GM23338 (cell line): ENCODE measurements at regions not wholly inside any gene's neighbourhood (a gene's known extent, or its start where the extent isn't known, plus 50 kb on each side); places are given as distances from the start of the nearest gene placed in this dataset.
"Not testable (repeated sequence)": the region's sequence is repeated elsewhere in the genome, so short reads cannot be mapped to it uniquely, and the experiment has no call there.

Experiments used
- ATAC-seq: fragments of 200-7000 bp; cut with Tn5 transposase; 3 replicates; pipeline ENCODE4 v1.9.1; 2020
- DNase-seq: peaks from one replicate; pipeline ENCODE4 v3.0.0-alpha.2; 2015; ENCODE audit warnings: low spot score
- H2AFZ ChIP-seq: fragments of 200-600 bp; sonication (generic); 2 replicates; pipeline ENCODE4 v1.8.0; 2016; ENCODE audit warnings: antibody characterized with exemption, mild to moderate bottlenecking, moderate library complexity
- H3F3A ChIP-seq: fragments of 200-600 bp; sonication (generic); replicated peaks from 2 replicates; pipeline ENCODE4 v1.8.0; 2017; ENCODE audit warnings: antibody characterized with exemption, mixed run types, low read depth
- H3K27ac ChIP-seq: fragments of 200-600 bp; sonication (generic); 2 replicates; pipeline ENCODE4 v1.6.1; 2016; ENCODE audit warnings: low read depth
- H3K27me3 ChIP-seq: fragments of 200-600 bp; sonication (generic); 2 replicates; pipeline ENCODE4 v1.8.0; 2016; ENCODE audit warnings: mild to moderate bottlenecking, mixed run types, moderate library complexity; ENCODE audit not compliant: insufficient read depth
- H3K36me3 ChIP-seq: fragments of 200-600 bp; sonication (generic); 2 replicates; pipeline ENCODE4 v1.8.0; 2016; ENCODE audit warnings: mild to moderate bottlenecking; ENCODE audit not compliant: insufficient read depth
- H3K4me1 ChIP-seq: fragments of 200-600 bp; sonication (generic); 2 replicates; pipeline ENCODE4 v1.8.0; 2016; ENCODE audit warnings: mild to moderate bottlenecking, moderate library complexity; ENCODE audit not compliant: insufficient read depth
- H3K4me2 ChIP-seq: fragments of 200-600 bp; sonication (generic); 2 replicates; pipeline ENCODE4 v1.7.1; 2017; ENCODE audit warnings: mixed run types
- H3K4me3 ChIP-seq: fragments of 200-600 bp; sonication (generic); 2 replicates; pipeline ENCODE4 v1.6.1; 2016; ENCODE audit warnings: mixed run types
- H3K79me2 ChIP-seq: fragments of 200-600 bp; sonication (generic); replicated peaks from 2 replicates; pipeline ENCODE4 v1.8.0; 2017; ENCODE audit warnings: mild to moderate bottlenecking; ENCODE audit not compliant: insufficient read depth
- H3K9me2 ChIP-seq: fragments of 200-600 bp; sonication (generic); 2 replicates; pipeline ENCODE4 v1.8.0; 2017; ENCODE audit not compliant: insufficient read depth
- H4K20me1 ChIP-seq: fragments of 200-600 bp; sonication (generic); replicated peaks from 2 replicates; pipeline ENCODE4 v1.8.0; 2017; ENCODE audit warnings: mild to moderate bottlenecking; ENCODE audit not compliant: insufficient read depth
- H3K27ac Mint-ChIP-seq: 2 replicates; pipeline ENCODE4 v1.8.0; 2020; ENCODE audit warnings: inconsistent platforms, mild to moderate bottlenecking, moderate library complexity, mixed read lengths
- H3K27me3 Mint-ChIP-seq: 3 replicates; pipeline ENCODE4 v1.8.0; 2022; ENCODE audit warnings: low read depth, mild to moderate bottlenecking, moderate library complexity, mixed read lengths, inconsistent platforms; ENCODE audit not compliant: insufficient read depth, poor library complexity
- H3K36me3 Mint-ChIP-seq: 3 replicates; pipeline ENCODE4 v1.8.0; 2021; ENCODE audit warnings: low read depth, mild to moderate bottlenecking, inconsistent platforms, moderate library complexity, mixed read lengths
- H3K4me1 Mint-ChIP-seq: 3 replicates; pipeline ENCODE4 v1.8.0; 2020; ENCODE audit warnings: mild to moderate bottlenecking, inconsistent platforms, mixed read lengths
- H3K4me3 Mint-ChIP-seq: 3 replicates; pipeline ENCODE4 v1.8.0; 2021; ENCODE audit warnings: moderate library complexity, mild to moderate bottlenecking, inconsistent platforms, mixed read lengths
- H3K9me3 Mint-ChIP-seq: 3 replicates; pipeline ENCODE4 v1.8.0; 2020; ENCODE audit warnings: moderate library complexity, mild to moderate bottlenecking, inconsistent platforms, mixed read lengths
- CREB1 ChIP-seq: fragments of 250-450 bp; sonication (Bioruptor Pico); IDR thresholded peaks from 2 replicates; pipeline ENCODE4 v1.5.0; 2020; ENCODE audit warnings: low read depth, mild to moderate bottlenecking, moderate library complexity
- CTCF ChIP-seq, 2 experiments: fragments of 200-600 bp in 1 of 2; sonication (generic) in 1 of 2; conservative IDR thresholded peaks; 2 replicates each; pipeline versions ENCODE4 v1.5.1 to v1.6.1; 2016 to 2017; ENCODE audit warnings: antibody characterized with exemption in 2 of 2, low read depth in 2 of 2, mild to moderate bottlenecking in 2 of 2, moderate library complexity in 1 of 2
- ETS1 ChIP-seq: IDR thresholded peaks from 2 replicates; pipeline ENCODE4 v1.6.1; 2016; ENCODE audit warnings: antibody characterized with exemption
- EZH2 ChIP-seq: fragments of 200-600 bp; sonication (generic); IDR thresholded peaks from one replicate; pipeline ENCODE4 v1.8.0; 2017; ENCODE audit warnings: antibody characterized with exemption, mild to moderate bottlenecking, low read depth; ENCODE audit not compliant: unreplicated experiment
- EZH2phosphoT487 ChIP-seq: fragments of 200-600 bp; sonication (generic); IDR thresholded peaks from one replicate; pipeline ENCODE4 v1.8.1; 2018; ENCODE audit warnings: antibody characterized with exemption; ENCODE audit not compliant: unreplicated experiment
- POLR2AphosphoS5 ChIP-seq: IDR thresholded peaks from 2 replicates; pipeline ENCODE4 v1.6.1; 2016; ENCODE audit warnings: antibody characterized with exemption, low read depth
- STAT1 ChIP-seq: IDR thresholded peaks from one replicate; pipeline ENCODE4 v1.6.1; 2016; ENCODE audit warnings: antibody characterized with exemption; ENCODE audit not compliant: unreplicated experiment
- ZNF331 ChIP-seq: fragments of 250-450 bp; sonication (Bioruptor Pico); IDR thresholded peaks from 2 replicates; pipeline ENCODE4 v1.5.0; 2020; ENCODE audit warnings: low read depth, mild to moderate bottlenecking, moderate library complexity
- TF ChIP-seq, protein P1 (sequence below): fragments of 250-450 bp; sonication (Bioruptor Pico); IDR thresholded peaks from 2 replicates; pipeline ENCODE4 v1.5.0; 2020; ENCODE audit warnings: mild to moderate bottlenecking, moderate library complexity

DNA sequence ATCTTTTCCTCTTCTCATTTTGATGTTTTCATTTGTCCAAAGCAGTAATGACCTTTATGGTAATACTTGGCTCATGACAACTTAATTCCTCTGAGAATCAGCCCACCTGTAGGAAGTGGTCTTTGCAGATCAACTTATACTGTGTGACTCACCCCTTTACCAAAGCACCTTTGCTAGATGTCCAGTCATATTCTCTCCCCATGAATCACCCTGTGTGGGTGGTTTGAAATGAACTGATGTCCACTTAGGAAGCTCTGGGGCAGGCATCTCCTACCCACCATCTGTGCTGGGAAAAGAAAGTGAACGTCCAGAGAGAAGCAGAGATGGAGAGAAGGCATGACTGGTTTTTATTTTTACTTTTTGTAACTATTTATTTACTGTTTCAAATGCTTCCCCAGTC is 410.3 kb downstream of the KIF20B start:
- no peaks in the 10 kb centered on the region for H4K20me1 ChIP-seq
- no peaks in the 10 kb centered on the region for H3K36me3 ChIP-seq
- ATAC-seq (no peak), DNase-seq (no peak)
- no peaks in the 10 kb centered on the region for H3K4me1 Mint-ChIP-seq
- H3K4me2 ChIP-seq: no peak overlapping the region
- H2AFZ ChIP-seq: no peak overlapping the region
- no peaks in the 10 kb centered on the region for H3K4me1 ChIP-seq
- H3K36me3 Mint-ChIP-seq: peaks cover 3% of the 10 kb centered on the region; the same call in 2 of the 3 replicates
- no peaks in the 10 kb centered on the region for H3K79me2 ChIP-seq
- no peak overlapping the region for H3K27ac ChIP-seq
- H3K27ac Mint-ChIP-seq: no peak overlapping the region
- H3K4me3 ChIP-seq: no peak overlapping the region
- peaks cover 12% of the 10 kb centered on the region; the same call in 2 of the 3 replicates for H3K9me3 Mint-ChIP-seq
- H3K4me3 Mint-ChIP-seq: no peak overlapping the region
- H3K27me3 ChIP-seq: no peaks in the 10 kb centered on the region
- H3K27me3 Mint-ChIP-seq: peaks cover 2% of the 10 kb centered on the region
- H3K9me2 ChIP-seq: no peaks in the 10 kb centered on the region
- TF ChIP-seq CREB1 (CRISPR knock-in tag) (no peak), ZNF331 (CRISPR knock-in tag) (no peak), POLR2AphosphoS5 (no peak)
- H3F3A ChIP-seq: no peaks in the 10 kb centered on the region

- H3K36me3 ChIP-seq: no peaks in the 10 kb centered on the region
- no peaks in the 10 kb centered on the region for H3K9me2 ChIP-seq
- ATAC-seq (no peak), DNase-seq (no peak)
- H3K4me3 ChIP-seq: no peak overlapping the region
- no peak overlapping the region for H2AFZ ChIP-seq
- Mint-ChIP-seq H3K4me3 (no peak overlapping the region), H3K4me1 (no peaks in the 10 kb centered on the region), H3K27me3 (peaks cover 2% of the 10 kb centered on the region), H3K36me3 (peaks cover 7% of the 10 kb centered on the region; the same call in 2 of the 3 replicates), H3K9me3 (peaks cover 19% of the 10 kb centered on the region), H3K27ac (no peak overlapping the region)
- H4K20me1 ChIP-seq: no peaks in the 10 kb centered on the region
- no peak overlapping the region for H3K4me2 ChIP-seq
- H3K27me3 ChIP-seq: no peaks in the 10 kb centered on the region
- H3K79me2 ChIP-seq: no peaks in the 10 kb centered on the region
- TF ChIP-seq CTCF (conservative IDR thresholded peaks at IDR 0.05; ENCODE audit: low read depth in 2 of 2): no peak
- no peak for TF ChIP-seq EZH2phosphoT487
- TF ChIP-seq ETS1: no peak
- no peak for TF ChIP-seq STAT1
- TF ChIP-seq, protein P1, sequence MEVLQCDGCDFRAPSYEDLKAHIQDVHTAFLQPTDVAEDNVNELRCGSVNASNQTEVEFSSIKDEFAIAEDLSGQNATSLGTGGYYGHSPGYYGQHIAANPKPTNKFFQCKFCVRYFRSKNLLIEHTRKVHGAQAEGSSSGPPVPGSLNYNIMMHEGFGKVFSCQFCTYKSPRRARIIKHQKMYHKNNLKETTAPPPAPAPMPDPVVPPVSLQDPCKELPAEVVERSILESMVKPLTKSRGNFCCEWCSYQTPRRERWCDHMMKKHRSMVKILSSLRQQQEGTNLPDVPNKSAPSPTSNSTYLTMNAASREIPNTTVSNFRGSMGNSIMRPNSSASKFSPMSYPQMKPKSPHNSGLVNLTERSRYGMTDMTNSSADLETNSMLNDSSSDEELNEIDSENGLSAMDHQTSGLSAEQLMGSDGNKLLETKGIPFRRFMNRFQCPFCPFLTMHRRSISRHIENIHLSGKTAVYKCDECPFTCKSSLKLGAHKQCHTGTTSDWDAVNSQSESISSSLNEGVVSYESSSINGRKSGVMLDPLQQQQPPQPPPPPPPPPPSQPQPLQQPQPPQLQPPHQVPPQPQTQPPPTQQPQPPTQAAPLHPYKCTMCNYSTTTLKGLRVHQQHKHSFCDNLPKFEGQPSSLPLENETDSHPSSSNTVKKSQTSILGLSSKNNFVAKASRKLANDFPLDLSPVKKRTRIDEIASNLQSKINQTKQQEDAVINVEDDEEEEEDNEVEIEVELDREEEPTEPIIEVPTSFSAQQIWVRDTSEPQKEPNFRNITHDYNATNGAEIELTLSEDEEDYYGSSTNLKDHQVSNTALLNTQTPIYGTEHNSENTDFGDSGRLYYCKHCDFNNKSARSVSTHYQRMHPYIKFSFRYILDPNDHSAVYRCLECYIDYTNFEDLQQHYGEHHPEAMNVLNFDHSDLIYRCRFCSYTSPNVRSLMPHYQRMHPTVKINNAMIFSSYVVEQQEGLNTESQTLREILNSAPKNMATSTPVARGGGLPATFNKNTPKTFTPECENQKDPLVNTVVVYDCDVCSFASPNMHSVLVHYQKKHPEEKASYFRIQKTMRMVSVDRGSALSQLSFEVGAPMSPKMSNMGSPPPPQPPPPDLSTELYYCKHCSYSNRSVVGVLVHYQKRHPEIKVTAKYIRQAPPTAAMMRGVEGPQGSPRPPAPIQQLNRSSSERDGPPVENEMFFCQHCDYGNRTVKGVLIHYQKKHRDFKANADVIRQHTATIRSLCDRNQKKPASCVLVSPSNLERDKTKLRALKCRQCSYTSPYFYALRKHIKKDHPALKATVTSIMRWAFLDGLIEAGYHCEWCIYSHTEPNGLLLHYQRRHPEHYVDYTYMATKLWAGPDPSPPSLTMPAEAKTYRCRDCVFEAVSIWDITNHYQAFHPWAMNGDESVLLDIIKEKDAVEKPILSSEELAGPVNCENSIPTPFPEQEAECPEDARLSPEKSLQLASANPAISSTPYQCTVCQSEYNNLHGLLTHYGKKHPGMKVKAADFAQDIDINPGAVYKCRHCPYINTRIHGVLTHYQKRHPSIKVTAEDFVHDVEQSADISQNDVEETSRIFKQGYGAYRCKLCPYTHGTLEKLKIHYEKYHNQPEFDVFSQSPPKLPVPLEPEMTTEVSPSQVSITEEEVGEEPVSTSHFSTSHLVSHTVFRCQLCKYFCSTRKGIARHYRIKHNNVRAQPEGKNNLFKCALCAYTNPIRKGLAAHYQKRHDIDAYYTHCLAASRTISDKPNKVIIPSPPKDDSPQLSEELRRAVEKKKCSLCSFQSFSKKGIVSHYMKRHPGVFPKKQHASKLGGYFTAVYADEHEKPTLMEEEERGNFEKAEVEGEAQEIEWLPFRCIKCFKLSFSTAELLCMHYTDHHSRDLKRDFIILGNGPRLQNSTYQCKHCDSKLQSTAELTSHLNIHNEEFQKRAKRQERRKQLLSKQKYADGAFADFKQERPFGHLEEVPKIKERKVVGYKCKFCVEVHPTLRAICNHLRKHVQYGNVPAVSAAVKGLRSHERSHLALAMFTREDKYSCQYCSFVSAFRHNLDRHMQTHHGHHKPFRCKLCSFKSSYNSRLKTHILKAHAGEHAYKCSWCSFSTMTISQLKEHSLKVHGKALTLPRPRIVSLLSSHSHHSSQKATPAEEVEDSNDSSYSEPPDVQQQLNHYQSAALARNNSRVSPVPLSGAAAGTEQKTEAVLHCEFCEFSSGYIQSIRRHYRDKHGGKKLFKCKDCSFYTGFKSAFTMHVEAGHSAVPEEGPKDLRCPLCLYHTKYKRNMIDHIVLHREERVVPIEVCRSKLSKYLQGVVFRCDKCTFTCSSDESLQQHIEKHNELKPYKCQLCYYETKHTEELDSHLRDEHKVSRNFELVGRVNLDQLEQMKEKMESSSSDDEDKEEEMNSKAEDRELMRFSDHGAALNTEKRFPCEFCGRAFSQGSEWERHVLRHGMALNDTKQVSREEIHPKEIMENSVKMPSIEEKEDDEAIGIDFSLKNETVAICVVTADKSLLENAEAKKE (CRISPR knock-in tag): no peak
- TF ChIP-seq EZH2: no peak
- no peaks in the 10 kb centered on the region for H3K4me1 ChIP-seq
- no peak overlapping the region for H3K27ac ChIP-seq
- no peaks in the 10 kb centered on the region for H3F3A ChIP-seq
Observed at GRCh38 chr10:90112681-90113080, 411.3 kb downstream of the KIF20B start.

DNA sequence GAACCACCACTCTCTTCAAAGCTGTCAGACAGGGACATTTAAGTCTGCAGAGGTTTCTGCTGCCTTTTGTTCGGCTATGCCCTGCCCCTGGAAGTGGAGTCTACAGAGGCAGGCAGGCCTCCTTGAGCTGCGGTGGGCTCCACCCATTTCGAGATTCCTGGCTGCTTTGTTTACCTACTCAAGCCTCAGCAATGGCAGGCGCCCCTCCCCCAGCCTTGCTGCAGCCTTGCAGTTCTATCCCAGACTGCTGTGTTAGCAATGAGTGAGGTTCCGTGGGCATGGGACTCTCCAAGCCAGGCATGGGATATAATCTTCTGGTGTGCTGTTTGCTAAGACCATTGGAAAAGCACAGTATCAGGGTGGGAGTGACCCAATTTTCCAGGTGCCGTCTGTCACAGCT is 417.2 kb downstream of the KIF20B start:
- H3K9me2 ChIP-seq, H3K36me3 ChIP-seq: not testable (repeated sequence)
- peaks cover 31% of the 10 kb centered on the region for H3K36me3 Mint-ChIP-seq

More for the DNA sequence above, 417.2 kb downstream of the KIF20B start:
- not testable (repeated sequence) for H3K4me3 ChIP-seq, H3F3A ChIP-seq, H2AFZ ChIP-seq, H3K27me3 ChIP-seq, H3K27ac Mint-ChIP-seq, H3K79me2 ChIP-seq, H3K4me1 Mint-ChIP-seq, ATAC-seq, H3K4me1 ChIP-seq, H3K4me3 Mint-ChIP-seq, H3K27me3 Mint-ChIP-seq, H3K27ac ChIP-seq, H3K4me2 ChIP-seq, H4K20me1 ChIP-seq, DNase-seq
- peaks cover 50% of the 10 kb centered on the region for H3K9me3 Mint-ChIP-seq
